ENCODE measurements at regions not wholly inside any gene's neighbourhood (a gene's known extent, or its start where the extent isn't known, plus 50 kb on each side); places are given as distances from the start of the nearest gene placed in this dataset.

DNA sequence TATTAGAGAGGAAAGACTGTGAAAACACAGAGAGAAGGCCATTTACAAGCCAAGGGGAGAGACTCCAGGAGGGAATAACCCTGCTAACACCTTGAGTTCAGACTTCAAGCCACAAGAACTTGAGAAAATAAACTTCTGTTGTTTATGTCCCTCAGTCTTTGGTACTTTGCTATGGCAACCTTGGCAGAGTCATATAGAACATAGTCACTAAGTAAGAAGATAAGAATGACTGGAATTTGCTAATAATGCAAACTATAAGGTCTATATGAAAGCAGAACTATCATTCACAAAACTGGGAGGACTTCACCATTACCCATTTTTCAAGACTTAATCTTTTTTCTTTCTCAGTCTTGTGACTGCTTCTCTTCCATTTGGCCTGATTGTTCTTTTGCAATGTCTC, 767.3 kb upstream of the ADAMTS5 start:
- TF ChIP-seq, protein P1, sequence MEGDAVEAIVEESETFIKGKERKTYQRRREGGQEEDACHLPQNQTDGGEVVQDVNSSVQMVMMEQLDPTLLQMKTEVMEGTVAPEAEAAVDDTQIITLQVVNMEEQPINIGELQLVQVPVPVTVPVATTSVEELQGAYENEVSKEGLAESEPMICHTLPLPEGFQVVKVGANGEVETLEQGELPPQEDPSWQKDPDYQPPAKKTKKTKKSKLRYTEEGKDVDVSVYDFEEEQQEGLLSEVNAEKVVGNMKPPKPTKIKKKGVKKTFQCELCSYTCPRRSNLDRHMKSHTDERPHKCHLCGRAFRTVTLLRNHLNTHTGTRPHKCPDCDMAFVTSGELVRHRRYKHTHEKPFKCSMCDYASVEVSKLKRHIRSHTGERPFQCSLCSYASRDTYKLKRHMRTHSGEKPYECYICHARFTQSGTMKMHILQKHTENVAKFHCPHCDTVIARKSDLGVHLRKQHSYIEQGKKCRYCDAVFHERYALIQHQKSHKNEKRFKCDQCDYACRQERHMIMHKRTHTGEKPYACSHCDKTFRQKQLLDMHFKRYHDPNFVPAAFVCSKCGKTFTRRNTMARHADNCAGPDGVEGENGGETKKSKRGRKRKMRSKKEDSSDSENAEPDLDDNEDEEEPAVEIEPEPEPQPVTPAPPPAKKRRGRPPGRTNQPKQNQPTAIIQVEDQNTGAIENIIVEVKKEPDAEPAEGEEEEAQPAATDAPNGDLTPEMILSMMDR (IDR thresholded peaks at IDR 0.05), result no peak
- no peak for TF ChIP-seq POLR2A (IDR thresholded peaks at IDR 0.05)
